Mammary epithelial cell (primary cell): ENCODE measurements at regions not wholly inside any gene's neighbourhood (a gene's known extent, or its start where the extent isn't known, plus 50 kb on each side); places are given as distances from the start of the nearest gene placed in this dataset.

ENCODE experiments used
- CTCF ChIP-seq, 2 donors: IDR thresholded peaks in 1 of 2; conservative IDR thresholded peaks in 1 of 2; 2 replicates each; pipeline ENCODE4 v1.5.1; 2011 to 2012; ENCODE audit warnings: inconsistent platforms in 2 of 2, low read length in 2 of 2, mild to moderate bottlenecking in 2 of 2, control low read depth in 1 of 2, low read depth in 1 of 2; ENCODE audit not compliant: insufficient read depth in 1 of 2; ENCODE audit errors: extremely low read depth in 1 of 2
- EZH2 ChIP-seq: IDR thresholded peaks from 2 replicates; pipeline ENCODE4 v1.6.1; 2012; ENCODE audit warnings: low read length, inconsistent platforms, borderline replicate concordance

- TF ChIP-seq CTCF (conservative IDR thresholded peaks at IDR 0.05 in 1 of 2, IDR thresholded peaks at IDR 0.05 in 1 of 2; ENCODE audit: extremely low read depth in 1 of 2, insufficient read depth in 1 of 2, low read depth in 1 of 2, low read length in 2 of 2): no peak
- no peak for TF ChIP-seq EZH2
These were observed 453.9 kb downstream of the PDHA2 start for GRCh38 chr4:96293806-96294205.
